ENCODE measurements at regions not wholly inside any gene's neighbourhood (a gene's known extent, or its start where the extent isn't known, plus 50 kb on each side); places are given as distances from the start of the nearest gene placed in this dataset.

GRCh38 chr6:95785785-95786184 lies 208.4 kb downstream of the MANEA start:
- no peaks in the 10 kb centered on the region for H3K27me3 Mint-ChIP-seq (ENCODE audit: low read depth)
- ChIA-PET POLR2A (no interaction called here), CTCF (no interaction called here)
- H3K36me3 Mint-ChIP-seq (ENCODE audit: low read depth): no peaks in the 10 kb centered on the region
- H3K27ac Mint-ChIP-seq: no peak overlapping the region
- H3K4me3 Mint-ChIP-seq: no peak overlapping the region
- DNase-seq (no peak), ATAC-seq (no peak)
- H3K4me1 Mint-ChIP-seq (ENCODE audit: low read depth): no peaks in the 10 kb centered on the region
- H3K9me3 Mint-ChIP-seq (ENCODE audit: insufficient read depth): no peaks in the 10 kb centered on the region

- Mint-ChIP-seq H3K36me3 (ENCODE audit: low read depth) (no peaks in the 10 kb centered on the region), H3K4me3 (no peak overlapping the region), H3K4me1 (ENCODE audit: low read depth) (no peaks in the 10 kb centered on the region), H3K27me3 (ENCODE audit: low read depth) (no peaks in the 10 kb centered on the region), H3K9me3 (ENCODE audit: insufficient read depth) (no peaks in the 10 kb centered on the region), H3K27ac (no peak overlapping the region)
- DNase-seq (no peak), ATAC-seq (no peak)
- POLR2A ChIA-PET: no interaction called here
- CTCF ChIA-PET: no interaction called here
Observed at GRCh38 chr6:95786802-95787201, 209.5 kb downstream of the MANEA start.

GRCh38 chr6:95790787-95791186 lies 213.5 kb downstream of the MANEA start:
- Mint-ChIP-seq H3K27me3 (ENCODE audit: low read depth) (no peaks in the 10 kb centered on the region), H3K4me1 (ENCODE audit: low read depth) (no peaks in the 10 kb centered on the region), H3K27ac (no peak overlapping the region), H3K4me3 (no peak overlapping the region), H3K36me3 (ENCODE audit: low read depth) (no peaks in the 10 kb centered on the region), H3K9me3 (ENCODE audit: insufficient read depth) (no peaks in the 10 kb centered on the region)
- ATAC-seq: no peak
- POLR2A ChIA-PET: interaction anchor here (0.6 kb wide), 1 partner anchor 187 kb away, joined by 3 read pairs; no protein-coding TSS in a partner anchor
- CTCF ChIA-PET: no interaction called here
- DNase-seq: no peak

- Mint-ChIP-seq H3K4me1 (ENCODE audit: low read depth) (no peaks in the 10 kb centered on the region), H3K36me3 (ENCODE audit: low read depth) (no peaks in the 10 kb centered on the region), H3K27ac (no peak overlapping the region), H3K27me3 (ENCODE audit: low read depth) (no peaks in the 10 kb centered on the region), H3K4me3 (no peak overlapping the region), H3K9me3 (ENCODE audit: insufficient read depth) (no peaks in the 10 kb centered on the region)
- no peak for ATAC-seq
- ChIA-PET CTCF (no interaction called here), POLR2A (no interaction called here)
- no peak for DNase-seq
Observed at GRCh38 chr6:95794749-95795148, 217.4 kb downstream of the MANEA start.

- no peaks in the 10 kb centered on the region for H3K4me1 Mint-ChIP-seq (ENCODE audit: low read depth)
- no peaks in the 10 kb centered on the region for H3K9me3 Mint-ChIP-seq (ENCODE audit: insufficient read depth)
- H3K27ac Mint-ChIP-seq: no peak overlapping the region
- H3K36me3 Mint-ChIP-seq (ENCODE audit: low read depth): no peaks in the 10 kb centered on the region
- CTCF ChIA-PET: no interaction called here
- no peak overlapping the region for H3K4me3 Mint-ChIP-seq
- POLR2A ChIA-PET: no interaction called here
- DNase-seq: no peak
- ATAC-seq: no peak
- no peaks in the 10 kb centered on the region for H3K27me3 Mint-ChIP-seq (ENCODE audit: low read depth)
Observed at GRCh38 chr6:95795927-95796326, 218.6 kb downstream of the MANEA start.

GRCh38 chr6:95797054-95797453 lies 218.7 kb upstream of the FUT9 start:
- CTCF ChIA-PET: no interaction called here
- H3K27ac Mint-ChIP-seq: no peak overlapping the region

GRCh38 chr6:95802978-95803377 lies 212.8 kb upstream of the FUT9 start:
- CTCF ChIA-PET: no interaction called here
- Mint-ChIP-seq H3K36me3 (ENCODE audit: low read depth) (no peaks in the 10 kb centered on the region), H3K27ac (no peak overlapping the region), H3K4me1 (ENCODE audit: low read depth) (no peaks in the 10 kb centered on the region), H3K4me3 (no peak overlapping the region), H3K27me3 (ENCODE audit: low read depth) (no peaks in the 10 kb centered on the region), H3K9me3 (ENCODE audit: insufficient read depth) (no peaks in the 10 kb centered on the region)
- POLR2A ChIA-PET: no interaction called here
- ATAC-seq (no peak), DNase-seq (no peak)

More at GRCh38 chr6:95797054-95797453, 218.7 kb upstream of the FUT9 start:
- no peaks in the 10 kb centered on the region for H3K9me3 Mint-ChIP-seq (ENCODE audit: insufficient read depth)
- ATAC-seq (no peak), DNase-seq (no peak)
- POLR2A ChIA-PET: no interaction called here
- no peaks in the 10 kb centered on the region for H3K36me3 Mint-ChIP-seq (ENCODE audit: low read depth)
- H3K27me3 Mint-ChIP-seq (ENCODE audit: low read depth): no peaks in the 10 kb centered on the region
- no peak overlapping the region for H3K4me3 Mint-ChIP-seq
- H3K4me1 Mint-ChIP-seq (ENCODE audit: low read depth): no peaks in the 10 kb centered on the region

GRCh38 chr6:95803889-95804288 lies 211.9 kb upstream of the FUT9 start:
- Mint-ChIP-seq H3K27me3 (ENCODE audit: low read depth) (no peaks in the 10 kb centered on the region), H3K4me1 (ENCODE audit: low read depth) (no peaks in the 10 kb centered on the region), H3K9me3 (ENCODE audit: insufficient read depth) (no peaks in the 10 kb centered on the region), H3K27ac (no peak overlapping the region), H3K4me3 (no peak overlapping the region), H3K36me3 (ENCODE audit: low read depth) (no peaks in the 10 kb centered on the region)
- ChIA-PET CTCF (no interaction called here), POLR2A (no interaction called here)
- no peak for ATAC-seq
- no peak for DNase-seq

GRCh38 chr6:95804847-95805541 lies 210.8 kb upstream of the FUT9 start:
- no peaks in the 10 kb centered on the region for H3K9me3 Mint-ChIP-seq (ENCODE audit: insufficient read depth)
- H3K27ac Mint-ChIP-seq: no peak overlapping the region
- DNase-seq: no peak
- CTCF ChIA-PET: interaction anchor here (0.6 kb wide), 1 partner anchor 36 kb away, joined by 3 read pairs; no protein-coding TSS in a partner anchor
- H3K27me3 Mint-ChIP-seq (ENCODE audit: low read depth): no peaks in the 10 kb centered on the region
- no peaks in the 10 kb centered on the region for H3K36me3 Mint-ChIP-seq (ENCODE audit: low read depth)
- H3K4me3 Mint-ChIP-seq: no peak overlapping the region
- POLR2A ChIA-PET: no interaction called here
- no peak for ATAC-seq
- no peaks in the 10 kb centered on the region for H3K4me1 Mint-ChIP-seq (ENCODE audit: low read depth)

- DNase-seq (no peak), ATAC-seq (no peak)
- Mint-ChIP-seq H3K27ac (no peak overlapping the region), H3K4me3 (no peak overlapping the region), H3K36me3 (ENCODE audit: low read depth) (no peaks in the 10 kb centered on the region), H3K9me3 (ENCODE audit: insufficient read depth) (no peaks in the 10 kb centered on the region), H3K4me1 (ENCODE audit: low read depth) (no peaks in the 10 kb centered on the region), H3K27me3 (ENCODE audit: low read depth) (no peaks in the 10 kb centered on the region)
- ChIA-PET POLR2A (no interaction called here), CTCF (interaction anchor here (0.6 kb wide), 1 partner anchor 36 kb away, joined by 3 read pairs; no protein-coding TSS in a partner anchor)
Observed at GRCh38 chr6:95805699-95806098, 210.1 kb upstream of the FUT9 start.

- Mint-ChIP-seq H3K9me3 (ENCODE audit: insufficient read depth) (no peaks in the 10 kb centered on the region), H3K4me1 (ENCODE audit: low read depth) (no peaks in the 10 kb centered on the region), H3K4me3 (no peak overlapping the region), H3K27ac (no peak overlapping the region), H3K27me3 (ENCODE audit: low read depth) (no peaks in the 10 kb centered on the region), H3K36me3 (ENCODE audit: low read depth) (no peaks in the 10 kb centered on the region)
- ATAC-seq (no peak), DNase-seq (no peak)
- CTCF ChIA-PET: no interaction called here
- POLR2A ChIA-PET: no interaction called here
Observed at GRCh38 chr6:95815389-95816056, 200.3 kb upstream of the FUT9 start.

- DNase-seq (no peak), ATAC-seq (no peak)
- H3K27me3 Mint-ChIP-seq (ENCODE audit: low read depth): no peaks in the 10 kb centered on the region
- ChIA-PET CTCF (no interaction called here), POLR2A (no interaction called here)
- no peak overlapping the region for H3K4me3 Mint-ChIP-seq
- no peak overlapping the region for H3K27ac Mint-ChIP-seq
- H3K36me3 Mint-ChIP-seq (ENCODE audit: low read depth): no peaks in the 10 kb centered on the region
- no peaks in the 10 kb centered on the region for H3K9me3 Mint-ChIP-seq (ENCODE audit: insufficient read depth)
- H3K4me1 Mint-ChIP-seq (ENCODE audit: low read depth): no peaks in the 10 kb centered on the region
Observed at GRCh38 chr6:95819461-95819860, 196.3 kb upstream of the FUT9 start.

GRCh38 chr6:95819939-95820338 lies 195.8 kb upstream of the FUT9 start:
- Mint-ChIP-seq H3K9me3 (ENCODE audit: insufficient read depth) (no peaks in the 10 kb centered on the region), H3K4me3 (no peak overlapping the region), H3K27ac (no peak overlapping the region), H3K27me3 (ENCODE audit: low read depth) (no peaks in the 10 kb centered on the region), H3K36me3 (ENCODE audit: low read depth) (no peaks in the 10 kb centered on the region), H3K4me1 (ENCODE audit: low read depth) (no peaks in the 10 kb centered on the region)
- POLR2A ChIA-PET: no interaction called here
- DNase-seq (no peak), ATAC-seq (no peak)
- CTCF ChIA-PET: no interaction called here
